ENCODE measurements at regions not wholly inside any gene's neighbourhood (a gene's known extent, or its start where the extent isn't known, plus 50 kb on each side); places are given as distances from the start of the nearest gene placed in this dataset.
A peak's percentile ranks its signal among the peaks of the same experiment; 100 is the strongest.

DNA sequence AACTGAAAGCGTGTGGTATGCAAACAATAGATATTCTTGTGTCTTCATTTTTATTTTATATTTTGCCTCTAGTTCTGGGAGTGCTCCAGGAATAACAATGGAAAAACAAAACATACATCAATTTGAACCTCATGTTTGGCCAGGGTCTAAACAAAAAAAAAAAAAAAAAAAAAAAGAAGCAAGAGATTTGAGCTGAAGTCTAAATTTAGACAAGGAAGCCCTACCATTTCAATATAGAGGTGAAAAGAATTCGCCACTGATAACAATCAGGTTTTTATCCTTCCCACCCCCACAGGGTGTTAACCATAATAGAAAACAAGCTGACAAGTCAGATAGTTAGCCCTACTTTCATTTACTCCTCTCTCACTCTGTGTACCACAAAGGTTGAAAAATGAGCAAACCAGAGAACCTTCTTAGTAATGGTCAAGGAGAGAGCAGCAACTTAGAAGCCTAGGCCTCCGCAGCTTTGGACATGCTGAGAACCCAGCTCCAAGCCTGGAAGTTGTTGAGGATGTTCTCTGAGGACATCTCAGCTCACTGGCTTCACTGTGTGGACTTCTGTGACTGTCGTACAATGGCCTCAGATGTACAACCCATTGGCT is 118.2 kb upstream of the HMHB1 start:
- DNase-seq (ENCODE audit: low spot score) (no peak), FAIRE-seq (no peak)

- no peak for FAIRE-seq
- no peak for DNase-seq (ENCODE audit: low spot score)
These were observed 119.6 kb upstream of the HMHB1 start for GRCh38 chr5:143692342-143692741.

DNA sequence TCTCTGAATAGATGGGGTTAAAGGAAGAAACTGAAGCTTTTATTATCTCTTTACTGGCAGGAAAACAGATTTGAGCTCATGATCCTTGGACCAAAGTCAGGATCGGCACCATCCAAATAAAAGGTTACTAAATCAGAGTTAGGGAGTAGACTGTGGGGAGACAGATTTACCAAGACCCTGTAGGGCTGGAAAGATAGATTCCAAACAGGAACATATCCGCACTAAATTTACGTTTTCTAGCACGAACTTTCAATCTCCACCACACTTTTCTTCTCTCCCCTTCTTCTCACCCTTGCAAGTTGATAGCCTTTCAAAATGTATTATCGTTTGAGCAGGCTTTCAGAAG is 120.0 kb upstream of the HMHB1 start:
- FAIRE-seq: no peak
- no peak for DNase-seq (ENCODE audit: low spot score)

- FAIRE-seq: no peak
These were observed 120.5 kb upstream of the HMHB1 start for GRCh38 chr5:143691287-143691944.

GRCh38 chr5:143687604-143688003 is 124.4 kb upstream of the HMHB1 start:
- DNase-seq (ENCODE audit: low spot score) (no peak), FAIRE-seq (no peak)

More at GRCh38 chr5:143691287-143691944, 120.5 kb upstream of the HMHB1 start:
- DNase-seq (ENCODE audit: low spot score): no peak

DNA sequence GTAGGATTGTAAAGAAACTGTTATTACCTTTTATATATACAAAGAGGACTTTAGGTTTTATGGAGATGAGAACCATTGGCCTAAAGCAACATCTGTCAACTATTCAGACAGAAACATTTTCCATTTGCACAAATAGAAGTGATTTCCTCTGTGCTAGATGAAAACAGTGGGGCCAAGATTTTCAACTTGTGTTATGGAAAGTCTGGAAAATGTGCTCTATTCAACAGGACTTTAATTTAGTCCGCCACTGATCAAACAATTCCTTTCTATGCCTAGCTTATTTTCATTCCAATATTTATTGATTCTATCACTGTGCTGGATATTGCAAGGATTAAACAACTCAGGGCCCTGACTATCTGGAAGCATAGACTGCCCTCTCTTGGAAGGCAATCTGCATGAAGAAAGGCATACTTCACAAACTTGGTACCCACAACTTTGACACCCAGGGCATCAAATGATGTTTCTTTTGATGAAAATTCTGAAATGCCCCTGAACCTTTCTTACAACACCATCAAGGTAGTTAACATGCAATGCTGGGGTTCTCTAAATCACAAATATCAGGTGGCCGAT is 126.6 kb upstream of the HMHB1 start:
- DNase-seq (ENCODE audit: low spot score) (no peak), FAIRE-seq (no peak)

GRCh38 chr5:143683459-143683858 is 128.5 kb upstream of the HMHB1 start:
- DNase-seq (ENCODE audit: low spot score) (no peak), FAIRE-seq (no peak)

GRCh38 chr5:143682929-143683386 is 129.0 kb upstream of the HMHB1 start:
- FAIRE-seq (no peak), DNase-seq (ENCODE audit: low spot score) (no peak)

GRCh38 chr5:143682246-143682905 is 129.6 kb upstream of the HMHB1 start:
- FAIRE-seq (no peak), DNase-seq (ENCODE audit: low spot score) (no peak)

- no peak for DNase-seq (ENCODE audit: low spot score)
- FAIRE-seq: no peak
These were observed 131.2 kb upstream of the HMHB1 start for GRCh38 chr5:143680672-143681259.

GRCh38 chr5:143679777-143680176 is 132.2 kb upstream of the HMHB1 start:
- DNase-seq (ENCODE audit: low spot score) (peak; percentile 18), FAIRE-seq (no peak)

DNA sequence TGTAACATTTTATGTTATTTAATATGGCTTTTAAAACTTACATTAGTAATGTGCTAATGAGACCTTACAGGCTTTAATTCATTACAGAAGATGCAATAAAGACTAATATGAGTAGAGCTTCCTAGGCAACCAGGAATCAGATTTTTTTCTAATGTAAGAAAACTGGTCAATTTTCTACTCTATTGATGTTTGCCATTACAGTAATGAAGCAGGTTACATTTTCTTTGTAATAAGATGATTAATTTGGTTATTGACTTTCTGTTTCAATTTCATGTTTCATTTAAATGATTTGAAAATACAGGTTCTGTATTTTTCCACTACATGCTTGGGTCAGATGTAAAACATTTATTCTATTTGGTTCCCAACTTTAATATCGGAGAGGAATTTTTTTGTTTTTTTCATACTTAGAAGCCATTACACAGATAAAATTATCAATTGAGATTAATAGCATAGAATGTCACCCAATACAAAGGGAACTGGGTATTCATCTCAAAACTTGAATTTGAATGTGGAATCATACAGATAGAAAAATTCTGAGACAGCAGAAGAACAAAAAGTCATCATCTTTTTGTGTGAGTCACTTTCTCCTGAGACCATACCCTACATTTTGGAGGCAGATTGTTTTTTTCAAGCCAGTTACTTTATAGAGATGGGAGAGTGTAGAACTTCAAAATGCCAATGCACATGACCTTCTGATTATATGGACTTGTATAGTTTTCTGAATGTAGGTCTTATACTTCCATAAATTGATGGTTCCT is 133.6 kb upstream of the HMHB1 start:
- no peak for FAIRE-seq
- no peak for DNase-seq (ENCODE audit: low spot score)

- DNase-seq (ENCODE audit: low spot score) (no peak), FAIRE-seq (no peak)
These were observed 134.6 kb upstream of the HMHB1 start for GRCh38 chr5:143677403-143677802.

- DNase-seq (ENCODE audit: low spot score) (no peak), FAIRE-seq (no peak)
These were observed 135.2 kb upstream of the HMHB1 start for GRCh38 chr5:143676802-143677201.

DNA sequence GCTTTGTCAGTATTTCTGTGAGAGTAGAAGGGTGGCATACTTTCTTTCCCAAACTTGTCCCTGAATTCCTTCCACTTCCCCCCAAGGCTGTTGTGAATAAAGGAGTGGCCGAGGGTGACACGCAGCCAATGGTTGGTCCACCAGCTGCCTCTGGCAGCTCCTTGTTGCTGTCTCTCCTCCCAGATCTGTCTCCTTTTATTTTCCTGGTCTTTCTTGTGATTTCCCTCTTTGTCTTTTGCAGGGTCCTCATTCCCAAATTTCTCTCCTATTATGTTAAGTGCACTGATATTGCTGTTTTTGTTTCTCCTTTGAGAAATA is 137.5 kb upstream of the HMHB1 start:
- FAIRE-seq (no peak), DNase-seq (ENCODE audit: low spot score) (no peak)

GRCh38 chr5:143673676-143674468 is 138.1 kb upstream of the HMHB1 start:
- DNase-seq (ENCODE audit: low spot score) (no peak), FAIRE-seq (no peak)

GRCh38 chr5:143672806-143673205 is 139.2 kb upstream of the HMHB1 start:
- no peak for FAIRE-seq

DNA sequence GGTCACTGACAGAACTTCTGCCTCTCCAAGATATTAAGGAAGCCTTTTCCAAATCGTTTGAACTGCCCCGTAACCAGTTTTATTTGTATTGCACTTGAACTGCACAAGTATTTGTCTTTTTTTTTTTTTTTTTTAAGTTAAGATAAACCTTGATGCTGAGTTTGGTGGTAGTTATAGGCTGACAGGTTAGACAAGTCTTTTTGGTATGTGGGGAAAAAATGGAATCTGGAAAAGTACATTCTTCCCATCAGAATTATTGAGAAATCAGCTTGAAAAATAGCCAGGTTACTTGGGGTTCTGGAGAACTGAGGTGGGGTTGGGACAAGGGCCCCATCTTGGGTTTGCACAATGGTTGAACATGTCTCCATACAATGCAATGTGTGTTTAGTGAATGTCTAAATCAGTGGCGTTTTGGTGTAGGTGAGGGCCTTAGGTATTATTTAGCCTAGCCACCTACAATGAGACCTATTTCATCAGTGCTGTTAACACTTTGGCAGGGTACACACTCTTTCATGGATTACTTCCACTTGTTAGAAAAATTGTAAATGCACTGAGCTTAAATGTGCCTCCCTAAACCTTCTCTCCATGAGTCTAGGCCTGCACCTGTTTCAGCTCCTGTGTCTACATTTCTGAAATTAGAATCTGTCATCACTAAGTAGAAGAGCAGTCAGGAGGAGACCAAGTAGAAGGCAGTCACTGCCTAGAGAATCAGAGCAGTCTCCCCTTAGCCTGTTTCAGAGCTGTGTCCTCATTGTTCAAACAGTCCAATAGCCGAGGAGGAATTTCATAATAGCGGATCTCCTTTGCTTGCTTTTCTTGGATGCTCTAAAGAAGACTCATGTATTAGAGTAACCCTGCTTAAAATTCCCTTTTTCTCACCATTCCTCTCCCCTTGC is 140.0 kb upstream of the HMHB1 start:
- FAIRE-seq: no peak
- no peak for DNase-seq (ENCODE audit: low spot score)

More at GRCh38 chr5:143672806-143673205, 139.2 kb upstream of the HMHB1 start:
- DNase-seq (ENCODE audit: low spot score): no peak

DNA sequence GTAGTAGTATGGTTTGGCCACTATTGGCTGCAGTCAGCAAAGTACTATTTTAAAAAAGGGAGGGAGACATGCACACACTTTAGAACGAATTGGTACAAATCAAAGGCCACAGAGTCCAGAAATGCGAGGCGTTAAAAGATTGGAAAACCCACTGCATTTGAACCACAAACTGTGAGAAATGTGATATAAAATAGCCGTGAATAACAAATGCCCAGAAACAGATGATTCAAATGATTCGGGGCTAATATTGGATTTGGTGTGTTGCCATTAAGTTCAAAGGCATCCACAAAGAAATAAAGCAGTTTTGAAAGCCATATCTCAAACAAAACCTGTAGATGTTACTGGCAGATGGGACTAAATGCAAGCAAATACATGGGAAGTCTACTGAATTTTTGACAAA is 140.9 kb upstream of the HMHB1 start:
- no peak for DNase-seq (ENCODE audit: low spot score)
- FAIRE-seq: no peak

DNA sequence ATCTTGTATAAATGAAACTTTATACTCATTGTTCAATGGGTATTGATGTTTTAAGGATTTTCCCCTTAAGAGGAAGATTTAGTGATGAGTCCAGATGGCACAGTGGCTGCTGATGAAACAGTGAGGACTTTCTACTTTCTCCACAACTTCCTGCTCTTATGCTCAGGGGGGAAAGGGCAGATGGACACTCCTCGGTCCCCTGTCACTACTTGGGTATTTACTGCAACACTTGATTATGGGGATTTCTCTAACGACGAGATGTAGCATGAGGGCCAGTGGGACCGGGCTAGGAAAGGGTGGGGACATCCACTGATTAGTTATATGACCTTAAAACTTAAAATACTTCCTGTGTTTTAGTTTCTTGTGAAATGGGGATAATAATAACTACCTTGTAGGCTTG is 146.1 kb upstream of the HMHB1 start:
- FAIRE-seq (no peak), DNase-seq (ENCODE audit: low spot score) (no peak)
